GM12874 (cell line): ENCODE measurements at regions not wholly inside any gene's neighbourhood (a gene's known extent, or its start where the extent isn't known, plus 50 kb on each side); places are given as distances from the start of the nearest gene placed in this dataset.

Experiments used
- TF ChIP-seq, protein P1 (sequence below): IDR thresholded peaks from 2 replicates; pipeline ENCODE4 v1.5.1; 2011; ENCODE audit warnings: low read depth, mild to moderate bottlenecking, control low read depth, low read length, moderate library complexity; ENCODE audit not compliant: insufficient read depth

- TF ChIP-seq, protein P1, sequence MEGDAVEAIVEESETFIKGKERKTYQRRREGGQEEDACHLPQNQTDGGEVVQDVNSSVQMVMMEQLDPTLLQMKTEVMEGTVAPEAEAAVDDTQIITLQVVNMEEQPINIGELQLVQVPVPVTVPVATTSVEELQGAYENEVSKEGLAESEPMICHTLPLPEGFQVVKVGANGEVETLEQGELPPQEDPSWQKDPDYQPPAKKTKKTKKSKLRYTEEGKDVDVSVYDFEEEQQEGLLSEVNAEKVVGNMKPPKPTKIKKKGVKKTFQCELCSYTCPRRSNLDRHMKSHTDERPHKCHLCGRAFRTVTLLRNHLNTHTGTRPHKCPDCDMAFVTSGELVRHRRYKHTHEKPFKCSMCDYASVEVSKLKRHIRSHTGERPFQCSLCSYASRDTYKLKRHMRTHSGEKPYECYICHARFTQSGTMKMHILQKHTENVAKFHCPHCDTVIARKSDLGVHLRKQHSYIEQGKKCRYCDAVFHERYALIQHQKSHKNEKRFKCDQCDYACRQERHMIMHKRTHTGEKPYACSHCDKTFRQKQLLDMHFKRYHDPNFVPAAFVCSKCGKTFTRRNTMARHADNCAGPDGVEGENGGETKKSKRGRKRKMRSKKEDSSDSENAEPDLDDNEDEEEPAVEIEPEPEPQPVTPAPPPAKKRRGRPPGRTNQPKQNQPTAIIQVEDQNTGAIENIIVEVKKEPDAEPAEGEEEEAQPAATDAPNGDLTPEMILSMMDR, result no peak
Measured at GRCh38 chr7:17593819-17594419, 295.5 kb downstream of the AHR start.

DNA sequence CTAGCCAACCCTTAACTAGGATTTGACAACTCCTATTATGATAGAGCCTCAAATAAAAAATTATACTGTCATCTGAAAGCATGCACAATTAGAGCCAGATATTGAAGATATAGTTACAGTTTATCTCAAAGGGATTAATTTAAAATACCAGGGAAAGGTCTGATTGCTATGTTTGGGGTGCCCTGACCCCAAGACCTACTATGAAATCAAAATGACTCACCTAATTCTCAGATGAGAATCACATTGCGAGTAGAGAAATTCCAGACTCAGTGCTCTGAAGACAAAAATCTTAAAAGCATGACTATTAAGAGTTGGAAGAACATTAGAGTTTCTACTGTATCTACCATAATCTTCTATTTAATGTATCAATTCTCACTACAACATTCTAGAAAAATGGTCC lies 297.1 kb downstream of the AHR start:
- TF ChIP-seq, protein P1, result no peak

- TF ChIP-seq, protein P1, result no peak
Measured at GRCh38 chr7:17598305-17598704, 299.9 kb downstream of the AHR start.

GRCh38 chr7:17598846-17599245 lies 300.4 kb downstream of the AHR start:
- TF ChIP-seq, protein P1, result no peak

- TF ChIP-seq, protein P1, result no peak
Measured at GRCh38 chr7:17599733-17600339, 301.4 kb downstream of the AHR start.

GRCh38 chr7:17600340-17600752 lies 301.9 kb downstream of the AHR start:
- TF ChIP-seq, protein P1, result no peak

DNA sequence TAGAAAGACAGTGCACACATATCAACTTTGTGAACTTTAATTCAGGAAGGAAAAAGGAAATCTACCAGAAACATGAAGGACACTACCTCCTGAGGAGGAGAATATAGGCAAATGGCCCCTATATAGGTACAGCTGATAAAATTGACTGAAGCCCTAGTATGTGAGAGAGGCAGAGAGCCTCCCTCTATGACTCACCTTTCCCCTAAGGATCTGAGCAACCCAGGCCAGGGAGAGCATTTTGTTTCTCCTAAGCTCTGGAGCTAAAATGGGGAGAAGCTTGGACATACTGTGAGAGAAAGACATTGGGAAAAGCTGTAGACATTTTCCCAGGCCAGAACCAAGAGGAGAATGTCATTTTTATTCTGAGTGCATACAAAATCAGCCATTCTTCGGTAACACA lies 303.5 kb downstream of the AHR start:
- TF ChIP-seq, protein P1, result no peak
